ENCODE measurements at regions not wholly inside any gene's neighbourhood (a gene's known extent, or its start where the extent isn't known, plus 50 kb on each side); places are given as distances from the start of the nearest gene placed in this dataset.

DNA sequence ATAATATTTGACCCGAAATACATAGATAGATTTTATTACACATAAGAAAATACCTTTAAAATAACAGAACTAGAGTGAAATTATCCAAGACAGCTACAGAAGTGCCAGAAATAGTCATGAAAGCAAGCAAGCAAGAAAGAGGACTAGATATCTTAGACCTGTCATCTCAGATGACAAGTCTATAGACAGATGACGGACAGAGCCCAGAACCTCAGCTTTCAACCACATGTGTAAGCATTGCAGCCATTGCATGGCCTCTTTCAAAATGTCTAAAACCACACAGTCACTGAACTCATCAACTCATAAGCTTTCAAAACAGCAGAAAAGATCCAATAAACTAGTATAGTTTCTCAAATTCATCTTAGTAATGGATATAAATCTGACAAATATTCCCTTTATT is 59.8 kb upstream of the FHIT start:
- in situ Hi-C loops (cut with MboI; ENCODE audit: low sequenced_read_pairs): no loop called here
- Histone ChIP-seq H3K27me3 (ENCODE audit: low read depth) (peaks cover 4% of the 10 kb centered on the region; the same call in 1 of the 2 replicates), H3K4me3 (no peak overlapping the region)

DNA sequence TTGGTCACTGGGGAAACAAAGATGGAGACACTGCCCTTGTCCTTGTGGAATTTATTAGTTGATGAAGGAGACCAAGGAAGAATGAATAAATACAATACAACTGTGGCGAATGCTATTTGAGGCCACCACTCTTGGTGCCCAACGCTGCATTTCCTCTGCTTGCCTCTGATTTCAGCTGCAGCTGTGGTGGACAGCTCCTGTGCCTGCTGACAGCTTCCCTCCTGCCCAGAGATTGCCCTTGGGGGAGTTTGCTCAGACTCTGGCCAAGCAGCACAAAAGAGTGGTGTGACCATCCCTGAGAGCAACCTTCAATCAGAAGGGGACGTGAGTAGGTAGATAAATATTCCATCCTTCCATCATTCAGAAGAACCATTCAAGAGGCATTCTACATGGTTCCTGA is 64.6 kb upstream of the FHIT start:
- Histone ChIP-seq H3K4me3 (no peak overlapping the region), H3K9me3 (no peaks in the 10 kb centered on the region), H3K27me3 (ENCODE audit: low read depth) (peaks cover 12% of the 10 kb centered on the region; the same call in 1 of the 2 replicates), H3K4me1 (no peaks in the 10 kb centered on the region), H3K36me3 (replicated peaks) (no peaks in the 10 kb centered on the region)
- DNase-seq (ENCODE audit: low spot score in 2 of 2): peak in 1 of 2 experiments; percentile 20
- in situ Hi-C loops (cut with MboI; ENCODE audit: low sequenced_read_pairs): no loop called here

More for the DNA sequence above, 59.8 kb upstream of the FHIT start:
- Histone ChIP-seq H3K36me3 (replicated peaks) (no peaks in the 10 kb centered on the region), H3K9me3 (no peaks in the 10 kb centered on the region), H3K4me1 (no peaks in the 10 kb centered on the region)
- DNase-seq (ENCODE audit: low spot score in 2 of 2): no peak

- Histone ChIP-seq H3K27me3 (ENCODE audit: low read depth) (no peaks in the 10 kb centered on the region), H3K4me3 (no peak overlapping the region), H3K4me1 (no peaks in the 10 kb centered on the region), H3K9me3 (no peaks in the 10 kb centered on the region), H3K36me3 (replicated peaks) (no peaks in the 10 kb centered on the region)
- in situ Hi-C loops (cut with MboI; ENCODE audit: low sequenced_read_pairs): no loop called here
- peak in 1 of 2 experiments; percentile 45 for DNase-seq (ENCODE audit: low spot score in 2 of 2)
Measured at GRCh38 chr3:61323094-61323493, 71.8 kb upstream of the FHIT start.

GRCh38 chr3:61331929-61332552 is 80.8 kb upstream of the FHIT start:
- H3K9me3 ChIP-seq: no peaks in the 10 kb centered on the region
- no peak overlapping the region for H3K4me3 ChIP-seq
- in situ Hi-C loops (cut with MboI; ENCODE audit: low sequenced_read_pairs): no loop called here
- peak in 1 of 2 experiments; percentile 6 for DNase-seq (ENCODE audit: low spot score in 2 of 2)
- peaks cover 28% of the 10 kb centered on the region for H3K4me1 ChIP-seq
- H3K27me3 ChIP-seq (ENCODE audit: low read depth): no peaks in the 10 kb centered on the region
- H3K36me3 ChIP-seq (replicated peaks): no peaks in the 10 kb centered on the region

DNA sequence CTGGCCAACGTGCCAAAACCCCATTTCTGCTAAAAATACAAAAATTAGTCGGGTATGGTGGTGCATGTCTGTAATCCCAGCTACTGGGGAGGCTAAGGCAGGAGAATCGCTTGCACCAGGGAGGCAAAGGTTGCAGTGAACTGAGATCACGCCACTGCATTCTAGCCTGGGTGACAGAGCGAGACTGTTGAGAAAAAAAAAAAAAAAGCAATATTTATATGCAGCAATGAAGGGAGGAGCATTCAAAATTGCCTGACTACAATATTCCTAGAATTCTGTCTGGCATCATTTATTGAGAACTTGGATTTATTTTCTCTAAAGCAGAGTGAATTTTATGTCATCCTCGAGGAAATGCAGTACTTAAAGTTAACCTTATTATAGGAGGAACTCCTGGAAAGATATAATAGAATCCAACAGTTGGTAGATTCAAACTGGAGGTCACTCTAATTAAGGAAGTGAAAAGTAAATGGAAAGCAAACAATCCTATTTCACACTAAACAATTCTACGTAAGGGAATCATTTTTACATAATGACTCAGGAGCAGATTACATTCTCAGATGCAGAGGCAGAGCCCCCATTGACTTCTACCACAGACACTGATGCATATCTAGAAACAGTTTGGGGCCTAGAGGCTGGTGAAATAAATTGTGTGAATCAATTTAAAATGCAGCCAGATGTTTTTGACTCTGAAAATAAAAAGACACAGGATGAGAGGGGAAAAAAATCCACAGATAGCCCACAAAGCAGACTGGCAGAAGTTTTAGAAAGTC is 82.1 kb upstream of the FHIT start:
- H3K4me1 ChIP-seq: peaks cover 28% of the 10 kb centered on the region
- no peaks in the 10 kb centered on the region for H3K36me3 ChIP-seq (replicated peaks)
- in situ Hi-C loops (cut with MboI; ENCODE audit: low sequenced_read_pairs): no loop called here
- no peak overlapping the region for H3K4me3 ChIP-seq
- peak; percentile 24 to 56 for DNase-seq (ENCODE audit: low spot score in 2 of 2)
- no peaks in the 10 kb centered on the region for H3K9me3 ChIP-seq
- H3K27me3 ChIP-seq (ENCODE audit: low read depth): no peaks in the 10 kb centered on the region

GRCh38 chr3:61334783-61335182 is 83.5 kb upstream of the FHIT start:
- no peaks in the 10 kb centered on the region for H3K36me3 ChIP-seq (replicated peaks)
- no peaks in the 10 kb centered on the region for H3K9me3 ChIP-seq
- H3K27me3 ChIP-seq (ENCODE audit: low read depth): no peaks in the 10 kb centered on the region
- peaks cover 28% of the 10 kb centered on the region for H3K4me1 ChIP-seq
- in situ Hi-C loops (cut with MboI; ENCODE audit: low sequenced_read_pairs): no loop called here
- DNase-seq (ENCODE audit: low spot score in 2 of 2): no peak
- no peak overlapping the region for H3K4me3 ChIP-seq

- in situ Hi-C loops (cut with MboI; ENCODE audit: low sequenced_read_pairs): no loop called here
- Histone ChIP-seq H3K4me1 (no peaks in the 10 kb centered on the region), H3K27me3 (ENCODE audit: low read depth) (no peaks in the 10 kb centered on the region), H3K36me3 (replicated peaks) (no peaks in the 10 kb centered on the region), H3K9me3 (no peaks in the 10 kb centered on the region), H3K4me3 (no peak overlapping the region)
- DNase-seq (ENCODE audit: low spot score in 2 of 2): no peak
Measured at GRCh38 chr3:61340931-61341461, 89.7 kb upstream of the FHIT start.

DNA sequence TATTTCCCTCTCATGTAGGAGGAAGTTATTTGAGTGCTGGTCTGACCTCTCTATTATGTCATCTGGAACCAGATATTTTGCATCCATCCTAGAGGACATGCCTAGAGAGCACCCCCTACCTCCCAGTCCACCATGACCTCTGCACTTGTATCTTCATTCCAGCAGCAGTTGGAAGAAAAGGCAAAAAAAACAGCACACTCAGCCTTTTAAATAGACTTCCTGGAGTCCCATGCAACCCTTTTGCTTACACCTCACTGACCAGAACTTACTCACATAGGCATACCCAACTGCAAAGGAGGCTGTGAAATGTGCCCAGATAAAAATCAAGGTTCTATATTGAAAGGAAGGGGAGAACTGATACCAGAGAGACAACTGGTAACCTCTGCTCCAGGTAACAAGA is 92.3 kb upstream of the FHIT start:
- no peaks in the 10 kb centered on the region for H3K9me3 ChIP-seq
- no peaks in the 10 kb centered on the region for H3K4me1 ChIP-seq
- no peaks in the 10 kb centered on the region for H3K27me3 ChIP-seq (ENCODE audit: low read depth)
- H3K4me3 ChIP-seq: no peak overlapping the region
- DNase-seq (ENCODE audit: low spot score in 2 of 2): no peak
- in situ Hi-C loops (cut with MboI; ENCODE audit: low sequenced_read_pairs): no loop called here
- H3K36me3 ChIP-seq (replicated peaks): no peaks in the 10 kb centered on the region

DNA sequence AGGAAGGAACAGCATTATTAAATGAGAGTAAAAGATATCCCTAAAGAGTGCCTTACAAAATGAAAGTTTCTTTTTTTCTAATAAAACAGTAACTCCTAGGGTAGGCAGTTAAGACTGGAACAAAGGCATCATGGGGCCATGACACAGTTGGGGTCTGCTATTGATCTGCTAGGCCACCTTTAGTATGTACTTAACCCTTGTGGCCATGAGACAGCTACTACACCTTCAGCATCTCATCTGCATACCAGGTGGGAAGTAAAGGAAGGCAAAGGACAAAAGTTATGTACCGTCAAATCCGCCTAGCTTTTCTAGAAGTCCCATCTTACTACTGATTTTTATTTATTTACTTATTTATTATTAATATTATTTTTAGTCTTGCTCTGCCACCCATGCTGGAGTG is 93.8 kb upstream of the FHIT start:
- in situ Hi-C loops (cut with MboI; ENCODE audit: low sequenced_read_pairs): no loop called here
- H3K4me1 ChIP-seq: no peaks in the 10 kb centered on the region

GRCh38 chr3:61347981-61348380 is 96.7 kb upstream of the FHIT start:
- no peaks in the 10 kb centered on the region for H3K27me3 ChIP-seq (ENCODE audit: low read depth)
- H3K9me3 ChIP-seq: no peaks in the 10 kb centered on the region
- DNase-seq (ENCODE audit: low spot score in 2 of 2): no peak
- H3K4me1 ChIP-seq: no peaks in the 10 kb centered on the region
- H3K4me3 ChIP-seq: no peak overlapping the region
- no peaks in the 10 kb centered on the region for H3K36me3 ChIP-seq (replicated peaks)
- in situ Hi-C loops (cut with MboI; ENCODE audit: low sequenced_read_pairs): no loop called here

More for the DNA sequence above, 93.8 kb upstream of the FHIT start:
- no peaks in the 10 kb centered on the region for H3K9me3 ChIP-seq
- no peaks in the 10 kb centered on the region for H3K36me3 ChIP-seq (replicated peaks)
- DNase-seq (ENCODE audit: low spot score in 2 of 2): no peak
- H3K27me3 ChIP-seq (ENCODE audit: low read depth): no peaks in the 10 kb centered on the region
- H3K4me3 ChIP-seq: no peak overlapping the region

DNA sequence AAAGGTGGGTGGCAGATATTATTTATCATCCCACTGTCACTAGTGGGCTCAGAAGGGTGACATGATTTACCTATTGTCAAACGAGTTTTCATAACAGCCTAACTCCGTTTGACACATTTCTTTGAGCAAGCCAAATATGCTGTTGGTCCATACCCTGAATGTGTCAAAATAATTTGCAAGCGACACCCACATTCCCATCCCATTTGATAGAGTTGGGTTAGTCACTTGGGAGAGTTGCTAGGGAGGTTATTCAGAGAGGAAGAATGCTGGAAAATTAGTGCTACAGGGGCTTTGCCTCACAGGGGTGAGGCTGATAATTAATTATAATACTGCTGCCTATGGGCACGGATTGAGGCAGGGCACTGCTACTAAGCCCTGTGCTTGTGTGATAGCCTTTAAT is 98.5 kb upstream of the FHIT start:
- in situ Hi-C loops (cut with MboI; ENCODE audit: low sequenced_read_pairs): no loop called here
- Histone ChIP-seq H3K27me3 (ENCODE audit: low read depth) (no peaks in the 10 kb centered on the region), H3K4me3 (no peak overlapping the region), H3K4me1 (no peaks in the 10 kb centered on the region), H3K9me3 (no peaks in the 10 kb centered on the region), H3K36me3 (replicated peaks) (no peaks in the 10 kb centered on the region)
- no peak for DNase-seq (ENCODE audit: low spot score in 2 of 2)

GRCh38 chr3:61350782-61351309 is 99.6 kb upstream of the FHIT start:
- H3K36me3 ChIP-seq (replicated peaks): no peaks in the 10 kb centered on the region
- H3K9me3 ChIP-seq: no peaks in the 10 kb centered on the region
- H3K4me3 ChIP-seq: no peak overlapping the region
- H3K27me3 ChIP-seq (ENCODE audit: low read depth): no peaks in the 10 kb centered on the region
- no peaks in the 10 kb centered on the region for H3K4me1 ChIP-seq
- no peak for DNase-seq (ENCODE audit: low spot score in 2 of 2)
- in situ Hi-C loops (cut with MboI; ENCODE audit: low sequenced_read_pairs): no loop called here

GRCh38 chr3:61352306-61352705 is 101.1 kb upstream of the FHIT start:
- H3K4me3 ChIP-seq: no peak overlapping the region
- H3K36me3 ChIP-seq (replicated peaks): no peaks in the 10 kb centered on the region
- H3K4me1 ChIP-seq: peaks cover under 1% of the 10 kb centered on the region
- in situ Hi-C loops (cut with MboI; ENCODE audit: low sequenced_read_pairs): no loop called here
- no peaks in the 10 kb centered on the region for H3K9me3 ChIP-seq
- no peaks in the 10 kb centered on the region for H3K27me3 ChIP-seq (ENCODE audit: low read depth)
- DNase-seq (ENCODE audit: low spot score in 2 of 2): no peak

- Histone ChIP-seq H3K9me3 (no peaks in the 10 kb centered on the region), H3K4me1 (peaks cover 3% of the 10 kb centered on the region), H3K4me3 (no peak overlapping the region), H3K36me3 (replicated peaks) (no peaks in the 10 kb centered on the region), H3K27me3 (ENCODE audit: low read depth) (no peaks in the 10 kb centered on the region)
- DNase-seq (ENCODE audit: low spot score in 2 of 2): no peak
- in situ Hi-C loops (cut with MboI; ENCODE audit: low sequenced_read_pairs): no loop called here
Measured at GRCh38 chr3:61353382-61353781, 102.1 kb upstream of the FHIT start.

Measured in HAP-1 (cell line).